ENCODE measurements at regions not wholly inside any gene's neighbourhood (a gene's known extent, or its start where the extent isn't known, plus 50 kb on each side); places are given as distances from the start of the nearest gene placed in this dataset.

- H3K9me3 ChIP-seq (replicated peaks; ENCODE audit: control insufficient read depth, insufficient read depth, low read length), result peaks cover 4% of the 10 kb centered on the region
- no peaks in the 10 kb centered on the region for H3K79me2 ChIP-seq (ENCODE audit: control insufficient read depth, insufficient read depth, low read length)
- dilution Hi-C loops (cut with MboI; ENCODE audit: extremely low pct_ligation_motif_present, low sequenced_read_pairs) (no loop called here), intact Hi-C loops (cut with micrococcal nuclease) (no loop called here)
- no peak overlapping the region for H3K4me2 ChIP-seq (ENCODE audit: insufficient read depth, low read length)
- no peaks in the 10 kb centered on the region for H3K4me1 ChIP-seq (ENCODE audit: control insufficient read depth, extremely low read depth, insufficient read depth, low read length)
- H2AFZ ChIP-seq (ENCODE audit: low read depth, low read length), result no peak overlapping the region
- no peaks in the 10 kb centered on the region for H3K36me3 ChIP-seq (ENCODE audit: control insufficient read depth in 2 of 2, extremely low read depth in 1 of 2, insufficient read depth in 2 of 2, low read length in 2 of 2)
- H3K27ac ChIP-seq (ENCODE audit: insufficient read depth, low read depth, low read length), result no peak overlapping the region
- no peak for TF ChIP-seq POLR2AphosphoS5 (IDR thresholded peaks at IDR 0.05; ENCODE audit: insufficient read depth, low read depth, low read length)
- TF ChIP-seq JUN (IDR thresholded peaks at IDR 0.05; ENCODE audit: borderline replicate concordance, insufficient read depth, insufficient read length, low read depth), result no peak
- no peak for TF ChIP-seq MYC (IDR thresholded peaks at IDR 0.05; ENCODE audit: low read depth, low read length)
- no peak for TF ChIP-seq GATA2 (IDR thresholded peaks at IDR 0.05; ENCODE audit: insufficient read depth, insufficient read length, low read depth, low read length)
- TF ChIP-seq, protein P1, sequence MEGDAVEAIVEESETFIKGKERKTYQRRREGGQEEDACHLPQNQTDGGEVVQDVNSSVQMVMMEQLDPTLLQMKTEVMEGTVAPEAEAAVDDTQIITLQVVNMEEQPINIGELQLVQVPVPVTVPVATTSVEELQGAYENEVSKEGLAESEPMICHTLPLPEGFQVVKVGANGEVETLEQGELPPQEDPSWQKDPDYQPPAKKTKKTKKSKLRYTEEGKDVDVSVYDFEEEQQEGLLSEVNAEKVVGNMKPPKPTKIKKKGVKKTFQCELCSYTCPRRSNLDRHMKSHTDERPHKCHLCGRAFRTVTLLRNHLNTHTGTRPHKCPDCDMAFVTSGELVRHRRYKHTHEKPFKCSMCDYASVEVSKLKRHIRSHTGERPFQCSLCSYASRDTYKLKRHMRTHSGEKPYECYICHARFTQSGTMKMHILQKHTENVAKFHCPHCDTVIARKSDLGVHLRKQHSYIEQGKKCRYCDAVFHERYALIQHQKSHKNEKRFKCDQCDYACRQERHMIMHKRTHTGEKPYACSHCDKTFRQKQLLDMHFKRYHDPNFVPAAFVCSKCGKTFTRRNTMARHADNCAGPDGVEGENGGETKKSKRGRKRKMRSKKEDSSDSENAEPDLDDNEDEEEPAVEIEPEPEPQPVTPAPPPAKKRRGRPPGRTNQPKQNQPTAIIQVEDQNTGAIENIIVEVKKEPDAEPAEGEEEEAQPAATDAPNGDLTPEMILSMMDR (IDR thresholded peaks at IDR 0.05; ENCODE audit: extremely low read depth in 1 of 2, insufficient read depth in 1 of 2, low read depth in 1 of 2, low read length in 2 of 2), result no peak
- no peak for TF ChIP-seq EZH2 (IDR thresholded peaks at IDR 0.05; ENCODE audit: borderline replicate concordance, low read depth, low read length, severe bottlenecking)
- no peak for TF ChIP-seq FOS (IDR thresholded peaks at IDR 0.05; ENCODE audit: borderline replicate concordance, insufficient read depth, low read length)
- no peak for TF ChIP-seq POLR2A (IDR thresholded peaks at IDR 0.05; ENCODE audit: low read depth, low read length)
- TF ChIP-seq MAX (IDR thresholded peaks at IDR 0.05; ENCODE audit: insufficient read depth, insufficient read length), result no peak
- no peaks in the 10 kb centered on the region for H3K27me3 ChIP-seq (ENCODE audit: control insufficient read depth in 2 of 2, insufficient read depth in 2 of 2, low read length in 2 of 2)
- ChIA-PET POLR2A (no interaction called here), CTCF (no interaction called here)
- H3K9me1 ChIP-seq (replicated peaks; ENCODE audit: control insufficient read depth, extremely low read depth, insufficient read depth, low read length), result no peaks in the 10 kb centered on the region
- BruUV-seq (replicated peaks), result no TSS peak
- no peak overlapping the region for H3K9ac ChIP-seq (replicated peaks; ENCODE audit: extremely low read depth, insufficient read depth, low read length)
- H4K20me1 ChIP-seq (replicated peaks; ENCODE audit: control insufficient read depth, extremely low read depth, insufficient read depth, low read length), result no peaks in the 10 kb centered on the region
- DNase-seq (ENCODE audit: low read depth, low spot score) (no peak), FAIRE-seq (no peak)
- H3K4me3 ChIP-seq (replicated peaks in 1 of 3; ENCODE audit: insufficient read depth in 1 of 3, low read depth in 1 of 3, low read length in 3 of 3), result no peak overlapping the region
These were observed 511.8 kb downstream of the EPHA3 start for GRCh38 chr3:89619263-89619662.

All from endothelial cell of umbilical vein (primary cell).